CD4-positive, alpha-beta T cell treated with Interleukin-17A for 4 hours (primary cell): ENCODE measurements at regions not wholly inside any gene's neighbourhood (a gene's known extent, or its start where the extent isn't known, plus 50 kb on each side); places are given as distances from the start of the nearest gene placed in this dataset.

ENCODE experiments used
- DNase-seq: peaks from one replicate; pipeline ENCODE4 v3.0.0-alpha.2; 2020; ENCODE audit warnings: mixed read lengths

- DNase-seq = no peak
Measured at GRCh38 chr1:91575909-91576519, 75.4 kb downstream of the CDC7 start.

GRCh38 chr1:91578320-91579109 lies 77.9 kb downstream of the CDC7 start:
- DNase-seq = no peak

- DNase-seq = no peak
Measured at GRCh38 chr1:91579658-91580228, 79.1 kb downstream of the CDC7 start.

GRCh38 chr1:91582431-91582921 lies 81.8 kb downstream of the CDC7 start:
- DNase-seq = no peak

- DNase-seq = no peak
Measured at GRCh38 chr1:91583326-91583755, 82.7 kb downstream of the CDC7 start.

GRCh38 chr1:91584309-91584708 lies 83.7 kb downstream of the CDC7 start:
- no peak for DNase-seq

GRCh38 chr1:91584878-91585277 lies 84.2 kb downstream of the CDC7 start:
- no peak for DNase-seq

GRCh38 chr1:91585502-91585901 lies 84.9 kb downstream of the CDC7 start:
- no peak for DNase-seq

GRCh38 chr1:91585982-91586381 lies 85.3 kb downstream of the CDC7 start:
- DNase-seq = no peak

GRCh38 chr1:91589437-91589836 lies 88.8 kb downstream of the CDC7 start:
- DNase-seq = no peak

- DNase-seq = peak; percentile 21
Measured at GRCh38 chr1:91591175-91591974, 90.7 kb downstream of the CDC7 start.

- no peak for DNase-seq
Measured at GRCh38 chr1:91592716-91593477, 92.2 kb downstream of the CDC7 start.

- no peak for DNase-seq
Measured at GRCh38 chr1:91594383-91595055, 93.9 kb downstream of the CDC7 start.

GRCh38 chr1:91596474-91596873 lies 95.8 kb downstream of the CDC7 start:
- DNase-seq = no peak

- DNase-seq = no peak
Measured at GRCh38 chr1:91597215-91597614, 96.6 kb downstream of the CDC7 start.

GRCh38 chr1:91600431-91601337 lies 100.0 kb downstream of the CDC7 start:
- no peak for DNase-seq

GRCh38 chr1:91601554-91602376 lies 101.1 kb downstream of the CDC7 start:
- DNase-seq = no peak

GRCh38 chr1:91603409-91603808 lies 102.8 kb downstream of the CDC7 start:
- no peak for DNase-seq

- no peak for DNase-seq
Measured at GRCh38 chr1:91604632-91605031, 104.0 kb downstream of the CDC7 start.

- DNase-seq = no peak
Measured at GRCh38 chr1:91605566-91605965, 104.9 kb downstream of the CDC7 start.
